ENCODE measurements at regions not wholly inside any gene's neighbourhood (a gene's known extent, or its start where the extent isn't known, plus 50 kb on each side); places are given as distances from the start of the nearest gene placed in this dataset.

DNA sequence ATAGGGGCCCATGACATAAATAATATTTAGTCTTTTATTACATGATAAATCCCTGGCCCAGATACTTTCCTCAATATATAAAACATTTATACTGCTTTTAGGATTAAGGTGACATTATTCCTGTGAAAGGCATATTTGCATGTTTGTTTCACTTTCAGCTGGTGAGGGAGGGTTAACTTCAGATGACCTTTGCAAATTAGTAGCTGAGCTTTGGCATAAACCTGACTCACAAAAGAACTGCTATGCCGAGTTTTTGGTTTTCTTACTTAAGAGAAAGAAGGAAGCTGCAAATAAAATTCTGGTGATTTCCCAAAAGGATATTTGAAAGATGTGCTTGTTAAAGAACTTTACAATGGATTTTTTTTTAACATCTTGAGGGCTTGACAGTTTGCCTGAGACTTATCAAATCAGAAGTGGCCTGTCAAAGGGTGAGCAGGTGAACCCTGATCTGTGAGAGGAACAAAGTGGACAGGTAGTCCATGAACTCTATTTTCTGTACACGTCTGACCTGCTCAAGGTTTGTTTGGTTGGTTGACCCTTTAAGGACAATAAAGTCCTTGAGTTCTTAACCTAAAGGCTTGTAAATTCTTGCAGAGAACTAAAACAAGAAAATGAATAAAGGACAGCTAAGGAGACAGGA lies 93.5 kb downstream of the FAM124B start:
- Histone ChIP-seq H3K27ac (ENCODE audit: low read depth) (no peak overlapping the region), H3K36me3 (ENCODE audit: insufficient read depth) (no peaks in the 10 kb centered on the region), H3K4me1 (ENCODE audit: insufficient read depth) (peaks cover 12% of the 10 kb centered on the region), H3K27me3 (ENCODE audit: insufficient read depth) (no peaks in the 10 kb centered on the region), H3K79me2 (replicated peaks; ENCODE audit: insufficient read depth) (no peaks in the 10 kb centered on the region), H4K20me1 (replicated peaks; ENCODE audit: insufficient read depth) (no peaks in the 10 kb centered on the region), H3K4me2 (no peak overlapping the region), H3F3A (replicated peaks; ENCODE audit: low read depth) (no peaks in the 10 kb centered on the region), H2AFZ (no peak overlapping the region), H3K9me2 (ENCODE audit: insufficient read depth) (no peaks in the 10 kb centered on the region), H3K4me3 (no peak overlapping the region)
- Mint-ChIP-seq H3K27me3 (ENCODE audit: insufficient read depth, low read depth, poor library complexity) (no peaks in the 10 kb centered on the region), H3K27ac (no peak overlapping the region), H3K36me3 (ENCODE audit: low read depth) (no peaks in the 10 kb centered on the region), H3K9me3 (no peaks in the 10 kb centered on the region), H3K4me1 (peaks cover 14% of the 10 kb centered on the region; the same call in 2 of the 3 replicates), H3K4me3 (no peak overlapping the region)
- DNase-seq (ENCODE audit: low spot score), result no peak
- no peak for ATAC-seq
- TF ChIP-seq JUNB (IDR thresholded peaks at IDR 0.05; ENCODE audit: unreplicated experiment) (no peak), ZNF331 (CRISPR knock-in tag; IDR thresholded peaks at IDR 0.05; ENCODE audit: low read depth) (no peak), ZNF114 (CRISPR knock-in tag; IDR thresholded peaks at IDR 0.05) (no peak), EZH2 (IDR thresholded peaks at IDR 0.05; ENCODE audit: low read depth, unreplicated experiment) (no peak), EZH2phosphoT487 (IDR thresholded peaks at IDR 0.05; ENCODE audit: unreplicated experiment) (no peak), STAT1 (IDR thresholded peaks at IDR 0.05; ENCODE audit: unreplicated experiment) (no peak), CREB1 (CRISPR knock-in tag; IDR thresholded peaks at IDR 0.05; ENCODE audit: low read depth) (no peak)
- TF ChIP-seq, protein P1, sequence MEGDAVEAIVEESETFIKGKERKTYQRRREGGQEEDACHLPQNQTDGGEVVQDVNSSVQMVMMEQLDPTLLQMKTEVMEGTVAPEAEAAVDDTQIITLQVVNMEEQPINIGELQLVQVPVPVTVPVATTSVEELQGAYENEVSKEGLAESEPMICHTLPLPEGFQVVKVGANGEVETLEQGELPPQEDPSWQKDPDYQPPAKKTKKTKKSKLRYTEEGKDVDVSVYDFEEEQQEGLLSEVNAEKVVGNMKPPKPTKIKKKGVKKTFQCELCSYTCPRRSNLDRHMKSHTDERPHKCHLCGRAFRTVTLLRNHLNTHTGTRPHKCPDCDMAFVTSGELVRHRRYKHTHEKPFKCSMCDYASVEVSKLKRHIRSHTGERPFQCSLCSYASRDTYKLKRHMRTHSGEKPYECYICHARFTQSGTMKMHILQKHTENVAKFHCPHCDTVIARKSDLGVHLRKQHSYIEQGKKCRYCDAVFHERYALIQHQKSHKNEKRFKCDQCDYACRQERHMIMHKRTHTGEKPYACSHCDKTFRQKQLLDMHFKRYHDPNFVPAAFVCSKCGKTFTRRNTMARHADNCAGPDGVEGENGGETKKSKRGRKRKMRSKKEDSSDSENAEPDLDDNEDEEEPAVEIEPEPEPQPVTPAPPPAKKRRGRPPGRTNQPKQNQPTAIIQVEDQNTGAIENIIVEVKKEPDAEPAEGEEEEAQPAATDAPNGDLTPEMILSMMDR (conservative IDR thresholded peaks at IDR 0.05; ENCODE audit: low read depth in 2 of 2), result no peak
- TF ChIP-seq, protein P2, sequence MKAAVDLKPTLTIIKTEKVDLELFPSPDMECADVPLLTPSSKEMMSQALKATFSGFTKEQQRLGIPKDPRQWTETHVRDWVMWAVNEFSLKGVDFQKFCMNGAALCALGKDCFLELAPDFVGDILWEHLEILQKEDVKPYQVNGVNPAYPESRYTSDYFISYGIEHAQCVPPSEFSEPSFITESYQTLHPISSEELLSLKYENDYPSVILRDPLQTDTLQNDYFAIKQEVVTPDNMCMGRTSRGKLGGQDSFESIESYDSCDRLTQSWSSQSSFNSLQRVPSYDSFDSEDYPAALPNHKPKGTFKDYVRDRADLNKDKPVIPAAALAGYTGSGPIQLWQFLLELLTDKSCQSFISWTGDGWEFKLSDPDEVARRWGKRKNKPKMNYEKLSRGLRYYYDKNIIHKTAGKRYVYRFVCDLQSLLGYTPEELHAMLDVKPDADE (IDR thresholded peaks at IDR 0.05), result no peak
- TF ChIP-seq, protein P3, sequence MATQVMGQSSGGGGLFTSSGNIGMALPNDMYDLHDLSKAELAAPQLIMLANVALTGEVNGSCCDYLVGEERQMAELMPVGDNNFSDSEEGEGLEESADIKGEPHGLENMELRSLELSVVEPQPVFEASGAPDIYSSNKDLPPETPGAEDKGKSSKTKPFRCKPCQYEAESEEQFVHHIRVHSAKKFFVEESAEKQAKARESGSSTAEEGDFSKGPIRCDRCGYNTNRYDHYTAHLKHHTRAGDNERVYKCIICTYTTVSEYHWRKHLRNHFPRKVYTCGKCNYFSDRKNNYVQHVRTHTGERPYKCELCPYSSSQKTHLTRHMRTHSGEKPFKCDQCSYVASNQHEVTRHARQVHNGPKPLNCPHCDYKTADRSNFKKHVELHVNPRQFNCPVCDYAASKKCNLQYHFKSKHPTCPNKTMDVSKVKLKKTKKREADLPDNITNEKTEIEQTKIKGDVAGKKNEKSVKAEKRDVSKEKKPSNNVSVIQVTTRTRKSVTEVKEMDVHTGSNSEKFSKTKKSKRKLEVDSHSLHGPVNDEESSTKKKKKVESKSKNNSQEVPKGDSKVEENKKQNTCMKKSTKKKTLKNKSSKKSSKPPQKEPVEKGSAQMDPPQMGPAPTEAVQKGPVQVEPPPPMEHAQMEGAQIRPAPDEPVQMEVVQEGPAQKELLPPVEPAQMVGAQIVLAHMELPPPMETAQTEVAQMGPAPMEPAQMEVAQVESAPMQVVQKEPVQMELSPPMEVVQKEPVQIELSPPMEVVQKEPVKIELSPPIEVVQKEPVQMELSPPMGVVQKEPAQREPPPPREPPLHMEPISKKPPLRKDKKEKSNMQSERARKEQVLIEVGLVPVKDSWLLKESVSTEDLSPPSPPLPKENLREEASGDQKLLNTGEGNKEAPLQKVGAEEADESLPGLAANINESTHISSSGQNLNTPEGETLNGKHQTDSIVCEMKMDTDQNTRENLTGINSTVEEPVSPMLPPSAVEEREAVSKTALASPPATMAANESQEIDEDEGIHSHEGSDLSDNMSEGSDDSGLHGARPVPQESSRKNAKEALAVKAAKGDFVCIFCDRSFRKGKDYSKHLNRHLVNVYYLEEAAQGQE (IDR thresholded peaks at IDR 0.05; ENCODE audit: unreplicated experiment), result no peak
